ENCODE measurements at regions not wholly inside any gene's neighbourhood (a gene's known extent, or its start where the extent isn't known, plus 50 kb on each side); places are given as distances from the start of the nearest gene placed in this dataset.
"Not testable (repeated sequence)": the region's sequence is repeated elsewhere in the genome, so short reads cannot be mapped to it uniquely, and the experiment has no call there.

DNA sequence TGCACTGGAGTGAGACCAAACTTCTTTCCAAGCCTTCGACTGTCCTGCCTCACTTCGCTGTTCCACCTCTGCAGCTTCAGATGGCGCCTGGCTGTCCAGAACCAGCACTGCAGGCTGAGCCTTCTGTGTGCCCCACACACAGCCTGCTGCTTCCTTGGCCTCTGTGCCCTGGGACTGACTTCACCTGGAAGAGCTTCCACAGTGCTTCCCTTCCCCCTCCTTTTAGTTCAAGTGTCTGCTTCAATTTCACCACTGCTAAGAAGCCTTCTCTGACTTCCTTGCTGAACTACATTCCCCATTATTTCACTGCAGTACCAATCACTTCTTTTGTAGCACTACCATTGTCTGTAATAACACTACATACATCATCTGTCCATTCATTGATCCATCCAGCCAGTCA, 315.1 kb upstream of the CHRNA7 start:
- not testable (repeated sequence) for H3K36me3 Mint-ChIP-seq (ENCODE audit: low read depth); H3K4me3 Mint-ChIP-seq; H3K27me3 Mint-ChIP-seq; DNase-seq; H3K4me1 Mint-ChIP-seq; ATAC-seq; H3K27ac Mint-ChIP-seq; H3K9me3 ChIP-seq (ENCODE audit: control insufficient read depth, low read length, poor library complexity, severe bottlenecking)

GRCh38 chr15:31718625-31719024, 311.7 kb upstream of the CHRNA7 start:
- not testable (repeated sequence) for H3K27me3 Mint-ChIP-seq; H3K9me3 ChIP-seq (ENCODE audit: control insufficient read depth, low read length, poor library complexity, severe bottlenecking); DNase-seq; H3K36me3 Mint-ChIP-seq (ENCODE audit: low read depth); H3K4me1 Mint-ChIP-seq; ATAC-seq; H3K4me3 Mint-ChIP-seq; H3K27ac Mint-ChIP-seq

DNA sequence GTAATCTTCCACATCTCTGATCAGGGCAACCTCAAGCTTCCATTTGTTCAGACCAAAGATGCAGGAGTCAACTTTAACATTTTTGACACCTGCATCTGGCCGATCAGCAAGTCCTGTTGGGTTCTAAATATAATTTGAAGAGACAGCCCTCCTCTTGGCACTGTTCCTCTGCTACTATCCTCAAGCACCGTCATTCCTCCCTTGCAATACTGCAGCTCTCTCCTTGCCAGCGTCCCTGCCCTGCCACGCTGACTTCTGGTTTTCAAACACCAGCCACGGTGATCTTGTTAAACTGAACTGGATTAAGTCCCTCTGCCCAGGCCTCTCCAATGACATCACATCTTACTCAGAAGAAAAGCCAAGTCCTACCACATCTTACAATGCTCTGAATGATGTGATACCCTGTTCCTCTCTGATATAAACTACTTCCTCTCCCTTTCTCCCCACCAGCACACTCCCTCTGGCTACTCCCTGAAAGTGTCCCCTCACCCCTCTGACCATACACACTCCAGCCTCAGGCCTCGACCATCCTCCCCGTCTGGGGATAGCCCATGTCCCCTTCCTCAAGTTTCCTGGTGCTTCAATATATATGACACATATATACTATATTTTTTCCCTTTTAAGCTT, 310.8 kb upstream of the CHRNA7 start:
- H3K9me3 ChIP-seq (ENCODE audit: control insufficient read depth, low read length, poor library complexity, severe bottlenecking); ATAC-seq; H3K36me3 Mint-ChIP-seq (ENCODE audit: low read depth); DNase-seq; H3K4me1 Mint-ChIP-seq; H3K4me3 Mint-ChIP-seq; H3K27me3 Mint-ChIP-seq; H3K27ac Mint-ChIP-seq: not testable (repeated sequence)

- not testable (repeated sequence) for H3K36me3 Mint-ChIP-seq (ENCODE audit: low read depth); ATAC-seq; H3K27ac Mint-ChIP-seq; DNase-seq; H3K9me3 ChIP-seq (ENCODE audit: control insufficient read depth, low read length, poor library complexity, severe bottlenecking); H3K4me3 Mint-ChIP-seq; H3K4me1 Mint-ChIP-seq
- H3K27me3 Mint-ChIP-seq, result peaks cover 28% of the 10 kb centered on the region
Measured at GRCh38 chr15:31723019-31723418, 307.3 kb upstream of the CHRNA7 start.

DNA sequence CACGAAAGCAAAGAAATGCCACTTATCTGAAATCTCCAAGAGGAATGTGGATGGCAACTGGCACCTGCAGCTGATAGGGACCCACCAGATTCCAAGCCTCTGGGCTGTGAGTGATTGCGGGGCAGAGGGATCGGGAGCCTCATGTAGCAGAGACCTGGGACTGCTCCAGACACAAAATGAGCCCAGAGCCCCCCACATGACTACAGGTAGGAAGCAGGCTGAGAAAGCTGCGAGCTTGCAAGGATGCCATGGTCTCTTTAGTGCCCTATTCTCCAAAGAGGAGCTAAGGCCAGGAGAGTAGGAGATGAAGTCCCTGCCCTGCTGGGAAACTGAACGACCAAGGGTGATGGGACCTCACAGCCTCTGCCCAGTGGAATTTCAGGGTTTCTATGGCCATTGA, 305.4 kb upstream of the CHRNA7 start:
- H3K27me3 Mint-ChIP-seq, result peaks cover 38% of the 10 kb centered on the region
- H3K4me1 Mint-ChIP-seq; H3K27ac Mint-ChIP-seq; H3K4me3 Mint-ChIP-seq; DNase-seq; ATAC-seq; H3K9me3 ChIP-seq (ENCODE audit: control insufficient read depth, low read length, poor library complexity, severe bottlenecking); H3K36me3 Mint-ChIP-seq (ENCODE audit: low read depth): not testable (repeated sequence)

GRCh38 chr15:31725619-31726018, 304.7 kb upstream of the CHRNA7 start:
- not testable (repeated sequence) for H3K4me1 Mint-ChIP-seq; H3K4me3 Mint-ChIP-seq; ATAC-seq; H3K27ac Mint-ChIP-seq; H3K9me3 ChIP-seq (ENCODE audit: control insufficient read depth, low read length, poor library complexity, severe bottlenecking); DNase-seq; H3K36me3 Mint-ChIP-seq (ENCODE audit: low read depth)
- H3K27me3 Mint-ChIP-seq, result peaks cover 44% of the 10 kb centered on the region

DNA sequence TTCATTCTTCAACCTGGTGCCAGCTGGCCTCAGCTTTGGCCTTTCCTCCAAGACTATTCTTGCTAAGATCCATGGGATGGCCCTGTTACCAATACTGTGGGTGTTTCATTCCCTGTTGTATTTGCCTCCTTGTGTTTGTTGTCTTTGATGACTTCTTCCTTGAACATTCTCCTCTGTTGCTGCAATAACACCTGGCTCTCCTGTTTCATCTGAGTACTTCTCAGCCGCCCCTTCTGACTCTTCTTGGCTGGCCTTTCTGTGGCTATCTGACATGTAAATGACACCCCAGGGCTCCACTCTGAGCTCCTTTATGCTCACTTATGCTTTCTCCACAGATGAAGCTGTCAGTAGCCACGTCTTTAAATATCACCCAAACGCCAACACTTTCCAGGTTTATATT, 302.7 kb upstream of the CHRNA7 start:
- no peaks in the 10 kb centered on the region for H3K9me3 ChIP-seq (ENCODE audit: control insufficient read depth, low read length, poor library complexity, severe bottlenecking)
- Mint-ChIP-seq H3K4me1 (no peaks in the 10 kb centered on the region), H3K27me3 (peaks cover 46% of the 10 kb centered on the region), H3K4me3 (no peak overlapping the region), H3K36me3 (ENCODE audit: low read depth) (peaks cover 3% of the 10 kb centered on the region), H3K27ac (no peak overlapping the region)
- ATAC-seq, result no peak
- no peak for DNase-seq

- peaks cover 27% of the 10 kb centered on the region for H3K27me3 Mint-ChIP-seq
- ATAC-seq (no peak), DNase-seq (no peak)
- H3K4me1 Mint-ChIP-seq, result no peaks in the 10 kb centered on the region
- no peak overlapping the region for H3K4me3 Mint-ChIP-seq
- no peaks in the 10 kb centered on the region for H3K9me3 ChIP-seq (ENCODE audit: control insufficient read depth, low read length, poor library complexity, severe bottlenecking)
- no peak overlapping the region for H3K27ac Mint-ChIP-seq
- peaks cover 3% of the 10 kb centered on the region for H3K36me3 Mint-ChIP-seq (ENCODE audit: low read depth)
Measured at GRCh38 chr15:31732726-31733125, 297.6 kb upstream of the CHRNA7 start.

DNA sequence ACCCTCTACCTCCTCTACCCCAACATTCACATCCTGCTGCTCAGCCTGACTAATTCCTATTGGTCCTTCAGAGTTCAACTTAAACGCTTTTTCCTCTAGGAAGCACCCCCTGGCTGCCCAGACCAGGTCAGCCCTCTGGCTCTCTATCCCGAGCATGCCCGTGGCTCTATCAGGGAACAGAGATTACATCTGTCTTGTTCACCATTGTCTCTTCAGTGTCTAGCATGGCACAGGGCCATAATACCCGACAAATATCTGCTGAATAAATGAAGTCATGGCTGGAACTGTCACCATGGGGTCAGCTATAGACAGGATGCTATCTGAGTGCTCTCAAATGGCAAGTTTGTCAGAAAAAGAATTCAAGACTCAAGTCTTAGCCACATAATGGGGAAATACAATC, 296.9 kb upstream of the CHRNA7 start:
- no peak overlapping the region for H3K27ac Mint-ChIP-seq
- no peaks in the 10 kb centered on the region for H3K9me3 ChIP-seq (ENCODE audit: control insufficient read depth, low read length, poor library complexity, severe bottlenecking)
- DNase-seq, result no peak
- no peak overlapping the region for H3K4me3 Mint-ChIP-seq
- H3K36me3 Mint-ChIP-seq (ENCODE audit: low read depth), result peaks cover 3% of the 10 kb centered on the region
- no peaks in the 10 kb centered on the region for H3K4me1 Mint-ChIP-seq
- no peak for ATAC-seq
- peaks cover 20% of the 10 kb centered on the region for H3K27me3 Mint-ChIP-seq

DNA sequence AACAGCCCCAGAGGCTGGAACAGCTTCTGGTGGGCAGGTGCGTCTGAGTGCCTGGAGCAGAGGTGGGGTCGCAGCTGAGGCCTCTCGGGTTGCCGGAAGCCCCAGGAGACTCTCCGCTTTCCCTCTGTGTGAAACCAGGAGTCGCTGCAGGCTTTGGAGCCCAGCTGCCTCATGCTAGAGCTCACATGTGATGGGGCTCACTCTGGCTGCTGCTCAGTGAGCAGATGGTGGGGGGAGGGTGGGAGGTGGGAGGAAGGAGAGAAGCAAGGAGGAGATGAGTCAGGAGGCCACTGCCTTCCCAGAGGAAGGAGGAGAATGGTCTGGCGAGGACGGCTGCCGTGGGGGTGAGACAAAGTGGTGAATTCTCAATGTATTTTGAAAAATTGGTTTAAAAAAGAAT, 290.1 kb upstream of the CHRNA7 start:
- Mint-ChIP-seq H3K27me3 (no peaks in the 10 kb centered on the region), H3K4me3 (no peak overlapping the region), H3K36me3 (ENCODE audit: low read depth) (no peaks in the 10 kb centered on the region), H3K4me1 (no peaks in the 10 kb centered on the region), H3K27ac (no peak overlapping the region)
- no peaks in the 10 kb centered on the region for H3K9me3 ChIP-seq (ENCODE audit: control insufficient read depth, low read length, poor library complexity, severe bottlenecking)
- ATAC-seq (no peak), DNase-seq (no peak)

DNA sequence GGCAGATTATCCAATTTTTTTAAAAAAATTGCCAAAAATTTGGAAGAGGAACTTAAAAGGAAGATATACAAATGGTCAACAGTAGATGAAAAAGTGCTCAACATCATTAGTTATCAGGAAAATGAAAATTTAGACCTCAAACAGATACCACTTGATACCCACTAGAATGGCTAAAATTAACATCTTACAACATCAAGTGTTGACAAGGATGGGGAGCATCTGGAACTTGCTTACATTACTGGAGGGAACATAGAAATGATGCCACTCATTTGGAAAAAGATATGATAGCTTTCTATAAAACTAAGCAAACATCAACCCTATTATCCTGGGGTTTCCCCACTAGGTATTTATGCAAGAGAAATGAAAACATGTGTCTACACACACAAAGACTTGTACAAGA, 284.5 kb upstream of the CHRNA7 start:
- H3K4me3 Mint-ChIP-seq, result no peak overlapping the region
- H3K4me1 Mint-ChIP-seq, result no peaks in the 10 kb centered on the region
- DNase-seq, result no peak
- H3K27me3 Mint-ChIP-seq, result peaks cover 5% of the 10 kb centered on the region
- no peak overlapping the region for H3K27ac Mint-ChIP-seq
- ATAC-seq, result no peak
- no peaks in the 10 kb centered on the region for H3K36me3 Mint-ChIP-seq (ENCODE audit: low read depth)
- no peaks in the 10 kb centered on the region for H3K9me3 ChIP-seq (ENCODE audit: control insufficient read depth, low read length, poor library complexity, severe bottlenecking)

DNA sequence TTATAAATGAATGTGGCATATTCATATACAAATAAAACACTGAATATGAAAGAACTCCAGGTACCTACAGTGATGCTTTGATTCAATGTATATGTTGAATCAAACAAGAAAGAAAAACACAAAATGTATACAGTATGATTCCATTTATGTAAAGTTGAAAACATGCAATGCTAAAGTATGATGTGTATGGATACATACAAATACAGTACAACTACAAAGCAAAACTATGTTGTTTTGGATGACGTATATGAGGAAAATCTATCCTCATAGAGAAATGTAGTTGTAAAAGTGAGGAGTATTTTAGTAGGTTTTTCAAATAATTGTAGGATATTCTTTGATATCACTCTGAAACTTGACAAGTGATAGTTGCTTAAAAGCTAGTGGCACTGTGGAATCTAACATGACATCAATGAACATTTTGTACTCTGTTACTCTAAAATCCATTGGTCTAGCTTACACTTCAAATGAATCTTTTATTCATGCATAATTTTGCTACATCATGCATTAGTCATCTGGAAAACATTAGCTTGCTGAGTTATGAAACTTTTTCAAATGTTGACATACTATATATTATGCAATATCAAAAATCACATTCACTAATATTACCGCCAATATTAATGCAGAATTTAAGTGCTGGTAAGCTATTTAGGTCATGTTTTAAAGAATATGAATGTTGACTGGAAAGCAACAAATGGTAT, 278.1 kb upstream of the CHRNA7 start:
- Mint-ChIP-seq H3K4me1 (no peaks in the 10 kb centered on the region), H3K27me3 (peaks cover 5% of the 10 kb centered on the region), H3K36me3 (ENCODE audit: low read depth) (no peaks in the 10 kb centered on the region), H3K4me3 (no peak overlapping the region), H3K27ac (no peak overlapping the region)
- H3K9me3 ChIP-seq (ENCODE audit: control insufficient read depth, low read length, poor library complexity, severe bottlenecking), result no peaks in the 10 kb centered on the region
- no peak for DNase-seq
- no peak for ATAC-seq

DNA sequence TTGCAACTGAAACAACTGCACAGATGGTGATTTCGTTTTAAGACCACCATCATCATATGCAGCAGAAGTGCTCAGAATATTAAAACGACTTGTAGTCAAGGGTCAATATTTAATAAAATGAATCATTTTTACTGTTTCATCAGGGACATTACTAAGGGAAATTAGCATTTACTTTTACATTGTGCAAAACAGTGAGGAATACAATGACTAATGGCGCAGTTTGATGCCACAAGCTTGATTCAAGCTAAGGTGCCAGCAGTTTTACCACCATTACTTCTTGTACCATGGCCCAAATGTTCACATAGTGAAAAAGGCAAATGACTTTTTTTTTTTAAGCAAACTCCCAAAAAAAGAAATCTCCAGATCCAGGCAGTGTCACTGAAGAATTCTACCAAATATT, 277.4 kb upstream of the CHRNA7 start:
- no peak overlapping the region for H3K27ac Mint-ChIP-seq
- H3K4me3 Mint-ChIP-seq, result no peak overlapping the region
- no peaks in the 10 kb centered on the region for H3K4me1 Mint-ChIP-seq
- ATAC-seq (no peak), DNase-seq (no peak)
- no peaks in the 10 kb centered on the region for H3K36me3 Mint-ChIP-seq (ENCODE audit: low read depth)
- no peaks in the 10 kb centered on the region for H3K9me3 ChIP-seq (ENCODE audit: control insufficient read depth, low read length, poor library complexity, severe bottlenecking)
- H3K27me3 Mint-ChIP-seq, result peaks cover 5% of the 10 kb centered on the region

DNA sequence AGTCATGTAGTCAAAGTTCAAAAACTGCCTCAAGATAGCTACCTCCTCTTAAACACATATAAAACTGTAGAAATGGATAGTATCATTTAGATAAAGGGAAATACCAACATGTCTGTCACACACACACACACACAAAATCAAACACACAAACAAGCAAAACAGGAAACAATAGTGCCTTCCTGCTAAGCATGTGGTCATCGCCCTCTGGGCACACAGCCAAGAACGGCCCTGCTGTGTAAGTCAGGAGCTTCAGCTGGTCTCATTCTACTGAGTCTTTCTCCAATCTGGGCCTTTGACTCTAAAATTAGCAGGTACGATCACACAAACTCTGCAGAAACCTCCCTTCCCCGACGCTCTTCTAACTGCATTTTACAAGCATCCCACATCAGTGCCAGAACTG, 272.2 kb upstream of the CHRNA7 start:
- DNase-seq (no peak), ATAC-seq (no peak)
- Mint-ChIP-seq H3K4me3 (no peak overlapping the region), H3K27me3 (peaks cover 35% of the 10 kb centered on the region), H3K27ac (no peak overlapping the region), H3K36me3 (ENCODE audit: low read depth) (peaks cover 2% of the 10 kb centered on the region), H3K4me1 (peaks cover 2% of the 10 kb centered on the region)
- H3K9me3 ChIP-seq (ENCODE audit: control insufficient read depth, low read length, poor library complexity, severe bottlenecking), result no peaks in the 10 kb centered on the region

Data from T-helper 17 cell (primary cell).